ENCODE measurements at regions not wholly inside any gene's neighbourhood (a gene's known extent, or its start where the extent isn't known, plus 50 kb on each side); places are given as distances from the start of the nearest gene placed in this dataset.
"Not testable (repeated sequence)": the region's sequence is repeated elsewhere in the genome, so short reads cannot be mapped to it uniquely, and the experiment has no call there.

DNA sequence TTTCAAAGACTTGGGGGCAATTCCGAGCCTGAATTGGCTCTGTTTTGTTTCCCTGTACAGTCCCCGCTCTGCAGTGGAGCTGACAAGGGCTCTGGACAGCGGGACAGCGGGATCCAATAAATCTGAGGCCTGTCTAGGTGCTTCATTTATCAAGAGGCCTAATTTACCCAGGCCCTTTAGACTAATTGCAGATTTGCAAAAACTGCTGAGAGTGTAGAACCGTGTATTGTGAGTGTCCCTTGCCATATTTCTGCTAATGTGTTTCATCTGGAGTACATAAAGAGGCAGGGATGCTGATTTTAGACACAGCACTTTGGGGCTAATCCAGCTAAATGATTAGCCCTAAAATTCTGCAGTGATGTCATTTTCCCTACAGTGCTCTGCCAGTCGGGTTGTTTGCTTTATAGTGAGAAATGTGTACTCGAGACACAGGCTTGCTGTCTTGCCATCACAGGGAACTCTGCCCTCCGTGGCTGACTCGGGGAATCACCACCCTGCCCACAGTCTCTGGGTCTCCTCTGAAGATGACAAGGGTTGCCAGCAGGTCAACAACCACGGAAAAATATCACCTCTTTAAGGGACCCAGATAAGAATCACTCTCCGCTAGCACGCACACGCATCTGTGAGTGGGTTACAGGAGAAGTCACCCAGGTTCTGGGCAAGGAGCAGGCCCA, 592.0 kb downstream of the BNC2 start:
- no peak for DNase-seq (ENCODE audit: low spot score)

DNA sequence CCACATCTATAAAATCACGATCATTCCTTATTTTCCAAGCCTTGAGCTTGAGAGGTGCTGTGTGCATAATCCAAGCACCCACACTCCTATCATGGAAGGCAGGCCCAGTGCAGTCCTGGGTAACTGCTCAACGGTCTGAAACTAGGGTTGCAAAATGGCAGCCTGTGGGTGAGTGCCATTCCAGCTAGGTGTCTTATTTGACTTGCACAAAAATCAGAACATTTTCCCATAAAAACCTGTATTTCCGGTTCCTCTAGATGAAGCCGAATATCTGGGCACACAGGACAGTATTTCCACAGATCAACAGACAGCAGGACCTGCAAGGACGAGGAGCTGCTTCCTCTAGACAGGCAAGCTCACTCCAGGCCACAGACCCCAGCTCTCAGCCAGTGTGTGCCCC, 588.8 kb downstream of the BNC2 start:
- DNase-seq (ENCODE audit: low spot score): no peak

DNA sequence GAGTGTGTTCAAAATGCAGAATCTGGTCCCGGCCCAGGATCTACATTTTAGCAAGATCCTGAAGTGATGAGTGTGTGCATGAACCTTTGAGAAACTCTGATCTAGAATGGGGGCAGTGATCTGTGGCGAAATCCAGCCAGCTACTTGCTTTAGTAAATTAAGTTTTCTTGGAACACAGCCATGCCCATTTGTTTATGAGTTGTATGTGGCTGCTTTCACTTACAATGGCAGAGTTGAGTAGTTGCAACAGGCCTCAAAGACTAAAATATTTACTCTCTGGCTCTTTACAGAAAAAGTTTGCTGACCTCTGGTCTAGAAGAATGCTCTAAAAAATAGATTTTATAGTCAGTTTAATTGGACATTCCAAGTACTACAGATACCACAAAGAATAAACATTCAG, 588.3 kb downstream of the BNC2 start:
- DNase-seq (ENCODE audit: low spot score): no peak

DNA sequence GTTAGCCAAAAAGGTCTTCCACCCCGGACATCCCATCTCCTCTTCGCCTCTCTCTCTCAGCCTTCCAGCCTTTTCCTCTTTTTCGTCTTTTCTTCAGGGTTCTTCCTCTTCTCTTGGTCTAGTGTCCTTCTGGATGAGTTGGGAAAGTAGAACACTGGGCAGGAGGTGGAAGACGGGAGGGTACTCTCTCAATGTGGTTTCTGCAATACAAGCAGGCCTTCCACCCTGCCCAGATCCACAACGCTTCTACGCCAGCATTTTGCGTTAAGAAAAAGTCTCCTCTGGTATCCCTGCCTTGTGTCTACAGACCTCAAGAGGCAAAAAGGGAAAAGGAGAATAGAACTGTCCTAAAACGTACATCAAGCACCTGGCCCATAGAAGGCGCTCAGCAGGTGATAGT, 587.8 kb downstream of the BNC2 start:
- DNase-seq (ENCODE audit: low spot score): no peak

DNA sequence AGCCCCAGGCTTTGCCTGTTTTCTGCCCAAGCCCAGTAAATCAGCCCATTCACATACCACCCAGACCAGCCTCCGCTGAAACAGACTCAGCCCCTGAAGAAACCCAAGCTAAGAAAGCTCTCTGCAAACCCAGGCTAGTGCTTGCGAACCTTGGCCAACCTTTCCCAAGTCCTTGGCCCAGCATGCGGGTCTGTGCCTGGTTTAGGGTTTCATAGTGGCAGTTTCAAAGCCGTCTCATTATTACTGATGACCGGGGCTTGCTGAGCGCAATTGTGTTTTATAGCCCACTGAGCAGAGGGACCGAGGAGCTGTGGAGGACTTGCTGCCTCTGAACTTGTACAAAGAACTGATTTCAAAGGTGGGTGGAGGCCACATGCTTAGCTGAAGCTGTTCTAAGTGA, 584.3 kb downstream of the BNC2 start:
- no peak for DNase-seq (ENCODE audit: low spot score)

GRCh38 chr9:16289639-16290038, 580.8 kb downstream of the BNC2 start:
- DNase-seq (ENCODE audit: low spot score): no peak

- no peak for DNase-seq (ENCODE audit: low spot score)
These were observed 580.3 kb downstream of the BNC2 start for GRCh38 chr9:16290169-16290568.

DNA sequence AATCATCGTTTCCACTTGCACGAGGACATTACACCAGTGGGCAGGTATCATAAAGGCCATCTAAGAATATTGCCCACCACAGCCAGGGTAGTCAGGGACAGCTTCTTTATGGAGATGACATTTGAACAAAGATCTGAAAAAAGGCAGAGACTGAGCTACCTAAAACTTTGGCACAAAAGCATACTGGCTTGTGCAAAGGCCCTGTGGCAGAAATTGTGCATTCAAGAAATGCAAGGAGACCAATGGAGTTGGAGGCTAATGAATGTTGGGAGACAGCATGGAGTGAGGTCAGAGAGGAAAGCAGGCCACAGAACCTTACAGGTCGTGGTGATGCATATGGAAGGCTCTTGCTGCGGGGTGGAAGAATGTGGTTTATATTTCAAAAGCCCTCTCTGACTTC, 578.5 kb downstream of the BNC2 start:
- DNase-seq (ENCODE audit: low spot score): no peak

- no peak for DNase-seq (ENCODE audit: low spot score)
These were observed 576.9 kb downstream of the BNC2 start for GRCh38 chr9:16293610-16294009.

- DNase-seq (ENCODE audit: low spot score): no peak
These were observed 576.2 kb downstream of the BNC2 start for GRCh38 chr9:16294133-16294770.

DNA sequence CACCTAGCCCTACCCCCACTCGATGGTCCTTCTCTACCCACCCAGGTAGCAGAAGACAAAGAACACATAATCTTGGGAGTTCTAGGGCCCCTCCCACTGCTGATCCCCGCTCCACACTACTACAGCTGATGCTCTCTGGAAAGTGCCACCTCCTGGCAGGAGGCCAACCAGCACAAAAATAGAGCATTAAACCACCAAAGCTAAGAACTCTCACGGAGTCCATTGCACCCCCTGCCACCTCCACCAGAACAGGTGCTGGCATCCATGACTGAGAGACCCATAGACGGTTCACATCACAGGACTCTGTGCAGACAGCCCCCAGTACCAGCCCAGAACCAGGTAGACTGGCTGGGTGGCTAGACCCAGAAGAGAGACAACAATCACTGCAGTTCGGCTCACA, 575.5 kb downstream of the BNC2 start:
- DNase-seq (ENCODE audit: low spot score): not testable (repeated sequence)

DNA sequence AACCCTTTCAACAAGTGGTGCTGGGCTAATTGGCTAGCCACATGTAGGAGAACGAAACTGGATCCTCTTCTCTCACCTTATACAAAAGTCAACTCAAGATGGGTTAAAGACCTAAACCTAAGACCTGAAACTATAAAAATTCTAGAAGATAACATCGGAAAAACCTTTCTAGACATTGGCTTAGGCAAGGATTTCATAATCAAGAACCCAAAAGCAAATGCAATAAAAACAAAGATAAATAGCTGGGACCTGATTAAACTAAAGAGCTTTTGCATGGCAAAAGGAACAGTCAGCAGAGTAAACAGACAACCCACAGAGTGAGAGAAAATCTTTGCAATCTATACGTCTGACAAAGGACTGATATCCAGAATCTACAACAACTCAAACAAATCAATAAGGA, 571.1 kb downstream of the BNC2 start:
- DNase-seq (ENCODE audit: low spot score): not testable (repeated sequence)

- DNase-seq (ENCODE audit: low spot score): no peak
These were observed 567.0 kb downstream of the BNC2 start for GRCh38 chr9:16303506-16303905.

- DNase-seq (ENCODE audit: low spot score): no peak
These were observed 566.2 kb downstream of the BNC2 start for GRCh38 chr9:16304301-16304700.

- DNase-seq (ENCODE audit: low spot score): no peak
These were observed 563.9 kb downstream of the BNC2 start for GRCh38 chr9:16306586-16306985.

DNA sequence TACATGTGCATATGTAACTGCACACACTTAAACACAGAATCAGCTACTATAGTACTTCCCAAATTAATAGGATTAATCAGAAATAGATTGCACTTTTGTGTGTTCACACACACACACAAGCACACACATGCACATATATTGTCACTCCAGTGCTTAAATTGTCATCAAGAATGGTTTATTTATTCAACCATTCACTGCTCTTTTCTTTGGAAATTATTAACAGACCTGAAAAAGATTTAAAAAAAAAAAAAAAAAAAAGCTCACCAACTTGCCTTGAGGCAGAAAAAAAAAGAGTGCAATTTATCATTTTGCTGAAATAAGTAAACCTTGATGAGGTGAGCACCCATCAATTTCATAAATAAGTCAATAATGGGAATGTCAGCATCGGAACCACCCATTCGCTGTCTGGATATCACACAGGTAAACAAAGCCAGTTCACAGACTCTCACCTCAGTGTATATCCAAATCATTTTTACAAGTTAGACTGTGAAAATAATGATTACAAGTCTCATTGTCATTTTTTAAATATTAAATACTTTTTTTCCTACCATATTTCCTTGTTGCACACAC, 562.8 kb downstream of the BNC2 start:
- DNase-seq (ENCODE audit: low spot score): no peak

- no peak for DNase-seq (ENCODE audit: low spot score)
These were observed 561.8 kb downstream of the BNC2 start for GRCh38 chr9:16308645-16309044.

DNA sequence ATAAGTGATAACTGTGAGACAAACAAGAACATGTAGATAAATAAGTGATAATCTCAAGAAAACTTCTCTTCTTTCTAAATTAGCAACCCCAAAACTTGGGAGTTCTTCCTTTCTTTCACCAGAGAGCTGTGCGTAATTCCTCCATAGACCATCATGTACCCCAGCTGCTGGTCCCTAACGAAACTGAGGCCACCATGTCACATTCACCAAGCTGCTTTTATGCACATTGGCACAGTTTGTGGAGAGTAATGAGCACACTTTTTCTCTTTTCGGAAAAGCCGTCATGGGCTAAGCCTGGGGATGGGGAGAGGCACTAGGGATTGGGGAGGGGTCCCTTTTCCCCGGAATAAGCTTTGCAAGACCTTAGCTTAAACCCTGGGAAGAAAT, 561.4 kb downstream of the BNC2 start:
- no peak for DNase-seq (ENCODE audit: low spot score)

GRCh38 chr9:16309469-16310271, 560.8 kb downstream of the BNC2 start:
- DNase-seq (ENCODE audit: low spot score): no peak

DNA sequence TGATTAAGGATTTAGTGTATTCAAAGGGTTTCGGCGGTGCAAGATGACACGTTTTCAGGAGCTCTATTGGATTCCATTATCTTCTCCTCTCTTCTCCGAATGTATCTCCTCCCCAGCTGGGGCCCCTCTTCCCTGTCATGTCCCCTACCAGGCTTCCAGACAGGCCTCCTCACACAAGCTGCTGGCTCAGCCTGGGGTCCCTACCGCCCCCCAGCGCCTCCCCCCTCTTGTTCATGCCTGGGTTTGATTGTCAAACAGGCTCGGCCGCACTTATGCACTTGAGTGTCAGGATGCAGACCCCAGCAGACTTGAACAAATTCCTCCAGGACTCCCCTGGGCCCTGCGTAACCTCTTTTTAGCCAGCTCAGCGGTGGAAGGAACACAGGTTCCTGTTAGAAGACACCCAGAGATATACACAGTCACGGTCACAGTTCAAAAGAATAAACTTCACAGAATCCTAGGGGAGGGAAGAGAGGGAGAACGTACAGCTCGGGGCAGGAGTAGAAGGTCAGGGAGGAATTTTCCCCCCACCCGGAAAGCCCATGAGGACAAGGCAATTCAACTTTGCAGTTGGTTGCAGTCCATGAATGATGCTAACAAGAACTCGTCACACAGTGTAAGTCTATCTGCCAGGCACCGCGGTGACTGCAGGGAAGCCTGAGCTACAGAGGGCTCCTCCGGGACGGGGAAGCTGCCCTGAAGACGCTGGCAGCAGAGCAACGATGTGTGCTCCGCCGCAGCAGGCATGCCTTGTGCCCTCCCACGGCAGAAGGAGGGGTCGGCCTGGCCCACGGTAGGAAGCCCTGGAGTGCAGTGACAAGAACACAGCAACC, 560.0 kb downstream of the BNC2 start:
- DNase-seq (ENCODE audit: low spot score): no peak

GRCh38 chr9:16312116-16312515, 558.4 kb downstream of the BNC2 start:
- no peak for DNase-seq (ENCODE audit: low spot score)

GRCh38 chr9:16312962-16313546, 557.4 kb downstream of the BNC2 start:
- no peak for DNase-seq (ENCODE audit: low spot score)
